ENCODE measurements at regions not wholly inside any gene's neighbourhood (a gene's known extent, or its start where the extent isn't known, plus 50 kb on each side); places are given as distances from the start of the nearest gene placed in this dataset.

- TF ChIP-seq REST (IDR thresholded peaks at IDR 0.05; ENCODE audit: insufficient read depth in 1 of 2, low read depth in 2 of 2, low read length in 2 of 2) (no peak), SIN3A (IDR thresholded peaks at IDR 0.05; ENCODE audit: borderline replicate concordance, insufficient read depth, low read length) (no peak), TAF1 (IDR thresholded peaks at IDR 0.05; ENCODE audit: borderline replicate concordance, insufficient read depth, low read length) (no peak), POLR2AphosphoS5 (IDR thresholded peaks at IDR 0.05; ENCODE audit: low read depth, low read length) (no peak), FOXP2 (optimal IDR thresholded peaks at IDR 0.05; ENCODE audit: borderline replicate concordance, extremely low read depth, extremely low read length, insufficient read depth) (no peak)
These were observed 1830.1 kb upstream of the NUDT12 start for GRCh38 chr5:105392710-105393149.

Data from PFSK-1 (cell line).